ENCODE measurements at regions not wholly inside any gene's neighbourhood (a gene's known extent, or its start where the extent isn't known, plus 50 kb on each side); places are given as distances from the start of the nearest gene placed in this dataset.

- no peak for DNase-seq (ENCODE audit: low read depth in 2 of 2)
- Histone ChIP-seq H3K36me3 (ENCODE audit: control insufficient read depth, insufficient read depth, low read length) (no peaks in the 10 kb centered on the region), H3K9me3 (ENCODE audit: control insufficient read depth, insufficient read depth, low read depth, low read length) (no peaks in the 10 kb centered on the region), H3K79me2 (ENCODE audit: control insufficient read depth, insufficient read depth, low read length) (no peaks in the 10 kb centered on the region), H4K20me1 (ENCODE audit: control insufficient read depth, extremely low read depth, insufficient read depth, low read length) (no peaks in the 10 kb centered on the region), H3K4me1 (ENCODE audit: control insufficient read depth, extremely low read depth, insufficient read depth, low read length) (peaks cover 4% of the 10 kb centered on the region), H3K27ac (ENCODE audit: insufficient read depth, low read length) (no peak overlapping the region), H2AFZ (ENCODE audit: low read length) (peak overlapping the region; percentile 62), H3K4me2 (ENCODE audit: extremely low read depth, insufficient read depth, low read length) (no peak overlapping the region), H3K4me3 (replicated peaks in 1 of 4; ENCODE audit: control extremely low read depth in 1 of 4, insufficient read depth in 1 of 4, low read depth in 3 of 4, low read length in 4 of 4) (no peak overlapping the region), H3K9ac (ENCODE audit: insufficient read depth, low read length) (no peak overlapping the region), H3K27me3 (ENCODE audit: control insufficient read depth, insufficient read depth, low read length) (no peaks in the 10 kb centered on the region)
- TF ChIP-seq CTCF (conservative IDR thresholded peaks at IDR 0.05 in 1 of 2, IDR thresholded peaks at IDR 0.05 in 1 of 2; ENCODE audit: low read depth in 1 of 2, low read length in 2 of 2) = no peak
These were observed 152.7 kb upstream of the PRNP start for GRCh38 chr20:4533368-4534133.

- H3K4me2 ChIP-seq (ENCODE audit: extremely low read depth, insufficient read depth, low read length) = no peak overlapping the region
- no peak overlapping the region for H2AFZ ChIP-seq (ENCODE audit: low read length)
- H3K4me3 ChIP-seq (replicated peaks in 1 of 4; ENCODE audit: control extremely low read depth in 1 of 4, insufficient read depth in 1 of 4, low read depth in 3 of 4, low read length in 4 of 4) = no peak overlapping the region
- peaks cover 4% of the 10 kb centered on the region for H3K4me1 ChIP-seq (ENCODE audit: control insufficient read depth, extremely low read depth, insufficient read depth, low read length)
- H3K79me2 ChIP-seq (ENCODE audit: control insufficient read depth, insufficient read depth, low read length) = no peaks in the 10 kb centered on the region
- no peaks in the 10 kb centered on the region for H3K9me3 ChIP-seq (ENCODE audit: control insufficient read depth, insufficient read depth, low read depth, low read length)
- TF ChIP-seq EZH2 (IDR thresholded peaks at IDR 0.05; ENCODE audit: low read length, missing control alignments) = no peak
- TF ChIP-seq CTCF (conservative IDR thresholded peaks at IDR 0.05 in 1 of 2, IDR thresholded peaks at IDR 0.05 in 1 of 2; ENCODE audit: low read depth in 1 of 2, low read length in 2 of 2) = no peak
- no peak overlapping the region for H3K9ac ChIP-seq (ENCODE audit: insufficient read depth, low read length)
- no peak for DNase-seq (ENCODE audit: low read depth in 2 of 2)
- no peaks in the 10 kb centered on the region for H3K27me3 ChIP-seq (ENCODE audit: control insufficient read depth, insufficient read depth, low read length)
- H3K27ac ChIP-seq (ENCODE audit: insufficient read depth, low read length) = no peak overlapping the region
- H4K20me1 ChIP-seq (ENCODE audit: control insufficient read depth, extremely low read depth, insufficient read depth, low read length) = no peaks in the 10 kb centered on the region
- H3K36me3 ChIP-seq (ENCODE audit: control insufficient read depth, insufficient read depth, low read length) = no peaks in the 10 kb centered on the region
These were observed 153.5 kb upstream of the PRNP start for GRCh38 chr20:4532772-4533171.

- H3K36me3 ChIP-seq (ENCODE audit: control insufficient read depth, insufficient read depth, low read length) = no peaks in the 10 kb centered on the region
- H4K20me1 ChIP-seq (ENCODE audit: control insufficient read depth, extremely low read depth, insufficient read depth, low read length) = no peaks in the 10 kb centered on the region
- H3K4me1 ChIP-seq (ENCODE audit: control insufficient read depth, extremely low read depth, insufficient read depth, low read length) = no peaks in the 10 kb centered on the region
- no peaks in the 10 kb centered on the region for H3K9me3 ChIP-seq (ENCODE audit: control insufficient read depth, insufficient read depth, low read depth, low read length)
- no peak overlapping the region for H3K9ac ChIP-seq (ENCODE audit: insufficient read depth, low read length)
- TF ChIP-seq EZH2 (IDR thresholded peaks at IDR 0.05; ENCODE audit: low read length, missing control alignments) = no peak
- TF ChIP-seq CTCF (conservative IDR thresholded peaks at IDR 0.05 in 1 of 2, IDR thresholded peaks at IDR 0.05 in 1 of 2; ENCODE audit: low read depth in 1 of 2, low read length in 2 of 2) = no peak
- H2AFZ ChIP-seq (ENCODE audit: low read length) = no peak overlapping the region
- no peak overlapping the region for H3K27ac ChIP-seq (ENCODE audit: insufficient read depth, low read length)
- no peaks in the 10 kb centered on the region for H3K79me2 ChIP-seq (ENCODE audit: control insufficient read depth, insufficient read depth, low read length)
- DNase-seq (ENCODE audit: low read depth in 2 of 2) = no peak
- H3K4me3 ChIP-seq (replicated peaks in 1 of 4; ENCODE audit: control extremely low read depth in 1 of 4, insufficient read depth in 1 of 4, low read depth in 3 of 4, low read length in 4 of 4) = no peak overlapping the region
- no peak overlapping the region for H3K4me2 ChIP-seq (ENCODE audit: extremely low read depth, insufficient read depth, low read length)
- H3K27me3 ChIP-seq (ENCODE audit: control insufficient read depth, insufficient read depth, low read length) = no peaks in the 10 kb centered on the region
These were observed 161.5 kb upstream of the PRNP start for GRCh38 chr20:4524792-4525191.

Measured in fibroblast of lung (primary cell).